HG02840 (cell line): ENCODE measurements at regions not wholly inside any gene's neighbourhood (a gene's known extent, or its start where the extent isn't known, plus 50 kb on each side); places are given as distances from the start of the nearest gene placed in this dataset.
"Not testable (repeated sequence)": the region's sequence is repeated elsewhere in the genome, so short reads cannot be mapped to it uniquely, and the experiment has no call there.

Experiments used
- ATAC-seq: cut with Tn5 transposase; IDR thresholded peaks from one replicate; pipeline ENCODE4 v1.9.1; 2021; ENCODE audit warnings: mild to moderate bottlenecking, moderate library complexity, moderate number of reproducible peaks; ENCODE audit not compliant: unreplicated experiment, low FRiP score

DNA sequence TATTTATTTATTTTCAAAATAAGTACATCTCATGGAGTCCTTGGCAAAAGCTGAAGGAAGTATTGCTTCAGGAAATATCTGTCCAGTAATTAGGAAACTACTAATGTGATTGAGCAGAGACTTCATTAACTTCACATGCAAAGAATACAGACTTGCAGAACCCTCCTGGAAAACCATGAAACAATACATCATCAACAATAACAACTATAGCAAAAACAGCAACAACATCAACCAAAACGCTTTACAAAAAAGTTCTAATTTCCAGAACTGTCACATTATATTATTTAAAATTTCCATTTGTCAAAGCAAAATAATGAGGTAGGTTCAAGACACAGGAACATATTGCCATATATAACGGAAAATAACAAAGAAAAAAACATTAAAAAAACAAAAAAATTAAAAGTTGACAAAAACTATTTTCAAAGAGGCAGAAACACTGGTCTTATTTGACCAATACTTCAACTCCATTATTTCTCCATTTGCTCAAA is 79.8 kb upstream of the TOP3B start:
- no peak for ATAC-seq

DNA sequence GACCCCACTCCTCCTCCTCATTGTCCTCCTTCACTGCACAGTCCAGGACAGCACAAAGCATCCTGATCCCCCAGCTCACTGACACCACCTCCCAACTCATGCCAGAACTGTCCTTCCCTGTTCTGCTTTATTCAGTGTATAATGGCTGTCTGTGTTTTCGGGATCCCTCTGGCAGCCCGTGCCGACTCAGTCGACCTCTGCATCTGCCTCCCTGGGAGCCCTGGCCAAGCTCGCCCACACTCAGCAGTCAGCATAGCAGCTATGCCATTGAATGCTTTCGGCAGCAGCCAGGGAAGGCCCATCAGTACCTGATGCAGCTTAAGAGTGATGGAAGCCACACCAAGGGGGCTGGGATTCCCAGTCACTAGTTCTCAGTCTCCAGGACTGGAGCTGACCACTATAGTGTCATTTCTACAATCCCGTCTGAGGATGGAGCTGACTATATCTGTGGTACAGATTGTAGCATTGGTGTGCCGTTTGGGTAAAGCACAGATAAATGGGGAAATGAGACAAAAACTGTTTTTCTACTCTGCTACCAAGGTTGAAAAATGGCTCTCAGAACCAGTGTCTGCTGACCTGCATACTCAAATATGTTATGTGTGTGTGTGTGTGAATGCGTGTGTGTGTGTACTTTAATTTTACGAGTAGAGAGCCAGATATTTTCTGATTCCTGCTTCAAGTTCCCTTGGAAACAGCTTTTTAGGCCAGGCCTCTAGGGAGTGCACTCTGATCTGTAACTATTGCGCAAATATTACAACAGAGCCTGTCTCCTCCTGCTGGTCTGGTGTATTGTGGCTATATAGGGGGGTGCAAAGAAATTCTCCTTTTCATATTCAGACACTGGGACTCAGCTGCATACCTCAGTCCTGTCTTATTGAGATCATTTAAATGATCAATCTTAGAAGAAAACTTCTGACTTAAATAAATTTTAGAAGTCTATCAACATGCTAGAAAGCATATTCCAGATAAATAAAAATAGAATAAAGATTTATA is 78.8 kb upstream of the TOP3B start:
- no peak for ATAC-seq

DNA sequence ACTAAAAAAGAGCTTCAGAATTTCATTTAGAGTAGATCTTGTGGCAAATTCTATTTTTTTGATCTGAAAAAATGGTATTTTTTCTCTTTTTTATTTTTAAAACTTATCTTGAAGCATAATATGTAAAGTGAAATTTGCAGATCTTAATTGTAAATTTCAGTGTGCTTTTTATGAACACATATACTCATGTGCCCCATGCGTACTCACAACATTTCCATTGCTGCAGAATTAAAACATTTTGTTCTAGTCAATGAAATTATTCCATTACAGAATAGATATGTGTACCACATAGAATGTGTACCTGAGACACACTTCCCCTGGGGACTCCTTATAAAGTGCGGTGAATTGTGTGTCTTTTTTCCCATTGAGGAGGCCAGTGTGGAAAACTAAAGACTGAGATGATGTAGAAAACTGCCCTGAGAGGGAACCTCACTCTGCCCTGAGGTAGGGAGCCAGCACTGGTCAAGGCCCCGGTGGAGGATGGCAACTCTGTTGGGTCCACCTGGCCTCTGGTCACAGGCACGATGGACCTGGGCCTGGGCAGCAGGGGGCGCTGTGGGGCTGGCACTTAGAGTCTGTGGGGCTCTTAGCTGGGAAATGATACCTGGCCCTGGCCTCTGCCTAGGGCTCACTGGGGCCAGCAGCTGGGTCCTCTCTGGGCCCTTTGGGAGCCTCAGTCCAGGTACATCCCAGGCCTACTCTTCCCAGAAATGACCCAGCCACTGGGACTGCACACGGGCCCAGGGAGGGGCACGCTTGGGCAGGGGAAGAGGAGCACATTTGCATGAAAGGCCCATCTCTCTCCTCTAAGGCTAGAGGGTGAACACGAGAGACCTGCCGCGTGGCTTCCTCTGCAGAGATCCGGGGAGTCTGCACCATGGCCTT is 77.9 kb upstream of the TOP3B start:
- ATAC-seq, result no peak

DNA sequence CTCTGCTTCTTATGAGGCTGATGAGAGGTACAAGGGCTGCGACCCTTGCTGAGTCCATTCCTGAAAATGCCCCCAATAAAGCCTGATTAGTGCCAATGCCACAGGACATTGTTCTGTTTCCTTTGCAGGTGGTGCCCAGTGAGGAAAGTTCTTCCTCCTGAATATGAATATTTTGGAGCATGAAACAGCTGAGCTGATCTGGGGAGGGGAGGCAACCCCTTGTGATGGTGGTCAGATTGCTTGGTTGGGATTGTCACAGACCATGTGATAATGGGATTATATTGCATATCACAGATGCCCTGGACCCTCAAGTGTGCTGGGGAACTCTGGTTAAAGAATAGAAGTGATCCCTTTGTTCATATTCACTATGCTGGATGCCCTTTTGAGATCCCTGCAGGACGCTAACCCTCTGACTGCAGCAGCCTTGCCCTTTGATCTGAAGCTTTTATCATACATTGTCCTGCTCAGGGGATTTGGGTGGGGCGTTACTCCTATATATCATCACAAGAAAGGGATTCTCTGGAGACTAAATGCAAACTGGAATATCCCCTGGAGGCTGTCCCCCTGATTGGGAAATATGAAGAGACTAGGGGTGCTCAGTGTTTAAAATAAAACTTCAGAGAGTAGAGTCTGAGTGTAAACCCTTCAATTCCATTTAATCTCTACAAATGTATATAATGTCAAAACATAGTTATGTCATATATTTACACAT is 76.9 kb upstream of the TOP3B start:
- no peak for ATAC-seq

DNA sequence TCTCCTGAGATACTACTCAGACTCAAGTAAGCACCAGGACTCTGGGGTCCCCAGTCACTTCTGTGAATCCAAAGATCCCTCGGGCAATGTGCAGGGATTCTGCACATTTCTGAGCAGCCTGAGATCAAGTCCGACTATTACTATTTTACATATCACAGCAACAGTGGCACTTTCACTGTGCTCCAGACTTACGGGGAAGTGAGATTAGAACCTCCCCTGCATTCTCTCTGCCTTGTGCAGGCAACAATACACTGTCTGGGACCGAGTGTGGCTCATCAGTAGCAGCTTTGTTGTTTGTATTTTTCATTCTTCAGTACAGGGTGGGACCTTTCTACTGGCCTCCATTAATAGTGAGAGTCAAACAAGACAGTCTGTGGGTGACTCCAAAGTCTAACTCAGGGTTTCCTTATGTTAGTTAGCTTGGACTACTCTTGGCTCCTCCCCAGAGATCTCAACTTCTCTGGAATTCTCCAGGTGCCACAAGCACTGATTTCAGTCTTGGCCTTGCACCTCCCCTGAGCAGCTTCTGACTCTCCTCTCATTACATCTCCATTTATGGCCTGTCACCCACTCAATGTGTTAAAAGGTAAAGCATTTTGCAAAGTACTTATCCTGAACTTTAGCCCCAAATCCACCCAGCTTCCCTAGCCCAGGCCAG is 76.2 kb upstream of the TOP3B start:
- ATAC-seq, result no peak

DNA sequence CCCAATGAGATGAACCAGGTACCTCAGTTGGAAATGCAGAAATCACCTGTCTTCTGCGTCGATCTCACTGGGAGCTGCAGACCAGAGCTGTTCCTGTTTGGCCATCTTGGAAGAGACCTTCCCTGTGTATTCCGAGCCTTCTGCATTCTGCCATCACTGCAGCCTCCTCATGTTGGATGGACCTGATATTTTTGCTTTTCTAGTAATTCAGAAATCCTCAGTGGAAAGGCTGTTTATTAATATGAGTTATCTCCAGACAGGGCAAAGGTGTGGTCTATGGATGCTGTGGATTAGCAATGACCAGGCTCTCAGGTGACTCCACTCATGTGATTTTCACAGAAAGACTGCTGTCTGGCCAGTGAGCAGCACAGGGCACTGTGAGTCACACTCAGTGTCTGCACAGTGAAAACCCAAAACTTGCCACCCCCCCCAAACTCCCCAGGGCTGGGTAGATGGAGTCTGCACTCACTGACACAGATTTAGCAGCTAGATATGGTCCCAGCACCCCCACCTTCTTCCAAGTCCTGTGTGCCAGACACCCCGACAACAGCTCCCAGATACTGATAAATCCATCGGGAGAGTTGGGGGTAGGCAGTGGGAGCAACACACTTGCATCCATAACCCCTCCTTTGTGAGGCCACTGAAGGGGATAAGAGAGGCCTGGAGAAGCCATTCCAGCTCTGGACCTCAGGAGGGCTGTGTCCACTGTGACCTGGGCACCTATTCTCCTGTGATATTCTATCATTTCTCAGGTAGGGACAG is 75.2 kb upstream of the TOP3B start:
- no peak for ATAC-seq

DNA sequence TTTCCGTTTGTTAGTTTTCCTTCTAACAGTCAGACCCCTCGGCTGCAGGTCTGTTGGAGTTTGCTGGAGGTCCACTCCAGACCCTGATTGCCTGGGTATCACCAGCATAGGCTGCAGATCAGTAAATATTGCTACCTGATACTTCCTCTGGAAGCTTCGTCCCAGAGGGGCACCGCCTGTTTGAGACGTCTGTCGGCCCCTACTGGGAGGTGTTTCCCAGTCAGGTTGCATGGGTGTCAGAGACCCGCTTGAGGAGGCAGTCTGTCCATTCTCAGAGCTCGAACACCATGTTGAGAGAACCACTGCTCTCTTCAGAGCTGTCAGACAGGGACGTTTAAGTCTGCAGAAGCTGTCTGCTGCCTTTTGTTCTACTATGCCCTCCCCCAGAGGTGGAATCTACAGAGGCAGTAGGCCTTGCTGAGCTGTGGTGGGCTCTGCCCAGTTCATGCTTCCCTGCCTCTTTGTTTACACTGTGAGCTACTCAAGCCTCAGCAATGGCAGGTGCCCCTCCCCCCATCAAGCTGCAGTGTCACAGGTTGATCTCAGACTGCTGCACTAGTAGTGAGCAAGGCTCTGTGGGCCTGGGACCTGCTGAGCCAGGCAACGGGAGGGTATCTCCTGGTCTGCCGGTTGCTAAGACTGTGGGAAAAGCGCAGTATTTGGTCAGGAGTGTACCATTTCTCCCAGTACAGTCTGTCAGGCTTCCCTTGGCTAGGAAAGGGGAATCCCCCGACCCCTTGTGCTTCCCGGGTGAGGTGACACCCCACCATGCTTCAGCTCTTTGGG is 74.4 kb upstream of the TOP3B start:
- ATAC-seq, result not testable (repeated sequence)

DNA sequence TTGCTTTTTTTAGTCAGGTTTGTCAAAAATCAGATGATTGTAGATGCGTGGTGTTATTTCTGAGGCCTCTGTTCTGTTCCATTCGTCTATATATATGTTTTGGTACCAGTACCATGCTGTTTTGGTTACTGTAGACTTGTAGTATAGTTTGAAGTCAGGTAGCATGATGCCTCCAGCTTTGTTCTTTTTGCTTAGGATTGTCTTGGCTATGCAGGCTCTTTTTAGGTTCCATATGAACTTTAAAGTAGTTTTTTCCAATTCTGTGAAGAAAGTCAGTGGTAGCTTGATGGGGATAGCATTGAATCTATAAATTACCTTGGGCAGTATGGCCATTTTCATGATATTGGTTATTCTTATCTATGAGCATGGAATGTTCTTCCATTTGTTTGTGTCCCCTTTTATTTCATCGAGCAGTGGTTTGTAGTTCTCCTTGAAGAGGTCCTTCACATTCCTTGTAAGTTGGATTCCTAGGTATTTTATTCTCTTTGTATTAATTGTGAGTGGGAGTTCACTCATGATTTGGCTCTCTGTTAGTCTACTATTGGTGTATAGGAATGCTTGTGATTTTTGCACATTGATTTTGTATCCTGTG is 70.1 kb upstream of the TOP3B start:
- ATAC-seq, result not testable (repeated sequence)

DNA sequence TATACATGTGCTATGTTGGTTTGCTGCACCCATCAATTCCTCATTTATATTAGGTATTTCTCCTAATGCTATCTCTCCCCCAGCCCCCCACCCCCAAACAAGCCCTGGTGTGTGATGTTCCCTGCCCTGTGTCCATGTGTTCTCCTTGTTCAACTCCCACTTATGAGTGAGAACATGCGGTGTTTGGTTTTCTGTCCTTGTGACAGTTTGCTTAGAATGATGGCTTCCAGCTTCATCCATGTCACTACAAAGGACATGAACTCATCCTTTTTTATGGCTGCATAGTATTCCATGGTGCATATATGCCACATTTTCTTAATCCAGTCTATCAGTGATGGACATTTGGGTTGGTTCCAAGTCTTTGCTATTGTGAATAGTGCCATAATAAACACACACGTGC is 68.4 kb upstream of the TOP3B start:
- not testable (repeated sequence) for ATAC-seq

DNA sequence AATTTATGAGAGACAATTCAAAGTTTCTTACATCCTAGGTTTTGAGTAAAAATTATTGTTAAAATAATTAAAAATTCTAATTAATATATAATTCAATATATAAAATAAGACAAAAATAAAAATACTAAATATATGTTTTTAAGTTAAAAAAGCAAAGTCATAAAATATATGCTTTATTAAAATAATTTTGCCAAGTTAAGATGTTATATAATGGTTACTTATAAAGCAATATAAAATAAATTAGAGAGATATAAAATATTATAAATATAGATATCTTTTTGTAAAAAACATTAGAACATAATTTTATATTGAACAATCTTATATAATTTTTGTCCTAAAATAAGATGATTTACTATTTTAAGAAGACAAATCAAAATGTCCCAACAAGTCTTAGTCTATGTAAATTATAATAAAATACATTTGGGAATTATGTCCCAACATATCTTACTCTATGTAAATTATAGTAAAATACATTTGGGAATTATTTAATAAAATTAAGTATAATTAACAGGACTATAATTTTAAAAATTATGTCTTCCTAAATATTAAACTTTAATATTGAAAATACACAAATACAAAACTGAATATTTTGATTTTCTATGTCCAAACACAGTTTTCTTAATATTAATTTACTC is 67.7 kb upstream of the TOP3B start:
- ATAC-seq, result no peak

DNA sequence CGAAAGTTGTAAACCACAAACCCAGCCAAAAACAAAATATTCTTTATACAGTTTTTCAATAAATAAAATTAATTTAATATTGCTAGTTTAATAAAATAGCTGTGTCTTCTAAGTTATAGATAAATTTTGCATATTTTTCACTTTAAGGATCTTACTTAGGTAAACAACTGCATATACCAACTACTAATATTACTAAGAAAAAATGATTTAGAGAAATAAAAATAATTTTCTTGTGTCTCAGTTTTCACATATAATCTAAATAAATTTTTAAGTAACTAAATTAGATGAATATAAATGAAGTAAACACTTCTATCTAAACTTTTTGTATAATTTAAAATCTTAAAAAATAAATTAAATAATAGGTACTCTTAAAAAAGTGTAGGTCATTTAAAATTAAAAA is 67.1 kb upstream of the TOP3B start:
- ATAC-seq, result no peak

DNA sequence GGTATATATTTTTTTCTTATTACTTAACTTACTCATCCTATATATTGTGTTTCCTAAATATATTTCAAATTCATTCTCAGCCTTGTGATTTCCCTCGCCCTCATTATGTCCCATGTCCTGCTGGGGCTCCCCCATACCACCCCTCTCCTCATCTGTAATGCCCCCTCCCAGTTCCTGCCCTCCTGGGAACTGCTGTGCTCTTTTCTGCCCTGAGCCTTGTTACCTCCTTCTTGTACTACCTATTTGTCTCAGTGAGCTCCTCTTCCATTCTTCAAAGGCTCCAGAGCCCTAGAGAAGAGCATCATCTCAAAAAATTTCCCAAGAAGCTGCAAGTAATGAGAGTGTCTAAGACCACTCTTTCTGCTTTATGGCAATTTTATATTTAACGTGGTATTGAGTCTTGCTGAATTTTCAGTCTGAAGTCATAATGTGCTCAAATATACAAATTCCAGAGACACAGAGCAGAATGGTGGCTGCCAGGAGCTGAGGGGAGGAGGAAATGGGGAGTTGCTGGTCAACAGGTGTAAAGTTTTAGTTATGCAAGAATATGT is 66.5 kb upstream of the TOP3B start:
- ATAC-seq, result no peak

DNA sequence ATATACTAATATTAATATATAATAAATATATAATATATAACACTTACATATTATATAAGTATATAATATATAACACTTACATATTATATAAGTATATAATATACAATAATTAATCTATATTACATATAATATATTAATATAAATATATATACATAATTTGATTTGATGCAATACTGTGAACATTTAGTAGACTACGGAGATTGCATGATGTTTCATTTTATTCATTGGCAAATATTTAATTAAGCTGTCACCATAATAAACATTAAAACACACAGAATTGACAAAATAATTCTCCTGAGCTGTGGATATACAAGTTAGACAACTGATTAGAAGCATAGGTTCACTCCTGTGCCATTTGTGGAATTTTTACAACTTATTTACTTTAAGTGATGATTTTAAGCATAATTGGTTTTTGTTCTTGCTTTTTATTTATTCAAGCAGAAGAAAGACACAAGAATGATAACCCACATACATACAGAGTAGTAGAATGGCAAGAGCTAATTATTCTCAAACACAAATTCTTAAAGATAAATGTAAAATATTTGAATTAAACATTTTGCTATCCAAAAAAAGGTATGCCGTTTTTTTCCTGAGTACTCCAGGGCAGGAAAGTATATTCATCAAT is 65.8 kb upstream of the TOP3B start:
- ATAC-seq, result no peak

DNA sequence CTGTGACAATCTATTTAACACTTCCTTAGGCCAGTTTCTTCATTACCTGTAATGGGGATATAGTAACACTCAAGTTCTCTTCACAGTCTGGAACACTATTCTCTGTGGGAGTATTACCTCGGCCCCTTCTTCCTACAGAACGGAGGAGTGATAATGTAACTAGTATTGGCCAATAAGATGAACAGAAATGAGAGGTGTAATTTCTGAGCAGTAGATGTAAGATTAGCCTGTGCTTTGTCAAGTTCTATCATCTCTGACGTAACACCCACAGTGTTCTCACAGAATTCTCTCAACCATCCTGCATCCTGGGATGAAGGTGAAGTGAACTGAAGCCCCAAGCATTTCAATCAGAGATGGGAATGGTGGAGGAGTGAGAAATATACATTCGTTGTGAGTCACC is 65.2 kb upstream of the TOP3B start:
- ATAC-seq, result no peak

DNA sequence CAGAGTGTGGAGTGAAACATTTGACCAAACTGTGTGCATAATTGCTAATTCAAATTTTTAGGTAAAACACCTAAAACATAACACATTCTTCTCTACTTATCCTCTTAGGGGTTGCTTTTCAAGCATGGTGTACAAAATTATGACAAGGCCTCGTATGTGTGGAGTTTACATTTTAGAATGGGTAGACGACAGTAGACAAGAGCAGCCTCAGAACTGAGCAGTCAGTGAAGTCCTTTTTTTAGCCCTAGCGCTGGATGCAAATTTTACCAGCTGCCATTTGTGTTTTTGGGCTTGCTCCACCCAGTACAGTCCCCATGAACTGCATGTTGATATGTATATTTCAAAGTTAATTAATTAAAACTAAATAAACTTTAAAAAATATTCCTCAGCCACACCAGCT is 64.7 kb upstream of the TOP3B start:
- ATAC-seq, result no peak

DNA sequence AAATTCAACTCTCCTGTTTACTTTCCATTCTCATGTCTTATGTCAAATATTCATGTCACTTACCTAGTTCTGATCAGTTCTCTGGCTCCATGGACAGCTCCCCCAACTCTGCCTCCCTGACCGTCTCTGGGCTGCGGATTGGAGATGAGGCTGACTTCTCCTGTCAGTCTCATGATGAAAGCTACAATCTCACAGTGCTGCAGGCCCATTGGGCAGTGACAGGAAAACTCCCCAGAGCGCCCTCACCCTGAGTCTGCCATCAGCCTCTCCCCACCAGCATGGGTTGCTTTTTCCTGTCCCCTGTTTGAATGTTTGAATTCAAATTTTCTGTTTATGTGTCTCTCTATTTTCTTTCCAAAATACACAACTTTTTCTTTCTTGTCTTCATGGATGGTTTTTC is 63.8 kb upstream of the TOP3B start:
- no peak for ATAC-seq
